Omental fat pad (tissue), 3 donors: ENCODE measurements at regions not wholly inside any gene's neighbourhood (a gene's known extent, or its start where the extent isn't known, plus 50 kb on each side); places are given as distances from the start of the nearest gene placed in this dataset.

Experiments
- ATAC-seq: fragments of 150-250 bp; one replicate; pipeline ENCODE4 v1.9.1; 2016; ENCODE audit warnings: mild to moderate bottlenecking, moderate library complexity; ENCODE audit not compliant: low FRiP score
- DNase-seq: peaks from one replicate; pipeline ENCODE4 v3.0.0-alpha.2; 2019; ENCODE audit warnings: low spot score
- CTCF ChIP-seq, 3 donors: fragments of 450-650 bp; IDR thresholded peaks; one replicate each; pipeline ENCODE4 v1.5.1; 2016 to 2017; ENCODE audit warnings: antibody characterized with exemption in 3 of 3, mild to moderate bottlenecking in 3 of 3, moderate library complexity in 2 of 3

DNA sequence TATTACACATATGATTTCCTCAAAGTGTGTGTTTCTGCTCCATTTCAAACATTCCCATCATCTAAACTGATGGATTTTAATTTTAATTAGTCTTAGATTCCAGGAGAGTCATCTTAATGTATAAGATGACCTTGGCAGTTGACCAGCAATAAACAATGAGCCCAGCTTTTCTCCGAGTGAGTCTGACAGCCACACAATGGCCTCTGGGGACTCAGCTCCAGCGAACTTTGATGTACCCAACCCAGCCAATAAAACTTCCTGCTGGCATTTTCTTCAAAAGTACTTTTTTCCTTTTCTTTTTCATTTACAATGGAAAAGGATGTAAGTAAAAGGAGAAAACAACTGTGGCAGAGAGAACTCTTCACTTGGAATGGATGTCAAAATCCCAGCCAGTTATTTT lies 139.1 kb upstream of the CTBP2 start:
- DNase-seq (no peak), ATAC-seq (no peak)
- TF ChIP-seq CTCF (IDR thresholded peaks at IDR 0.05): no peak

DNA sequence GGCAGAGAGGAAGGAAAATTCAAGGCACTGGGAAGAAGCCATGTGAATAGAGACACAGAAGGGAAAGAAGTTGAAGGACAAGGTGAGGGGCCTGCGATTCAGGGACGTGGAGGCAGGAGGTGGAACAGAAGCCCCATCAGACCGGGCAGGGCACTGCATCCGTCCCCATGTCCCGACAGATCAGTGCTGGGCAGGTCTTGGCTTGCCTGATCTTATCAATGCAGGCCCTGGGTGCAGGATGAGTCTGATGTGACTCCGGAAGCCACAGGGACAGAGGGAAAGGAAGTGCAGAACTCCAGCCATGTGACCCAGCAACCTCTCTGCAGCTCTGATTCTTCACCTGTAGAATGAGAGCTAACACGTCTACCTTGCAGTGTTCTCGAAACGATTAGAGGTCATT lies 136.2 kb upstream of the CTBP2 start:
- TF ChIP-seq CTCF (IDR thresholded peaks at IDR 0.05): no peak
- ATAC-seq (no peak), DNase-seq (no peak)

DNA sequence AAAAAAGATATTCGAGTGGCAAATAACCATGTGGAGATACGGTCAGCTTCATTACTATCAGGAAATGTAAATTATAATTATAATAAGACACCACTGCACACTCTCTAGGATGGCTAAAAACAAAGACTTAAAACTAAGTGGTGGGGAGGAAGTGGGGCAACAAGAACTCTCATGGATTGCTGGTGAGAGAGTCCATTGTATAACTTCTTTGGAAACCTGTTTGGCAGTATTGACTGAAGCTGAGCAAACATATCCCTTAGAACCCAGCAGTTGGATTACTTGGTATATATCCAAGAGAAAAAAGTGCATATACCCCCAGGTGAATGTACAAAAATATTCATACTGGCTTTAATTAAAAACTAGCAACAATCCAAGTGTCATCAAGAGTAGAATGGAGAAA lies 133.7 kb upstream of the CTBP2 start:
- TF ChIP-seq CTCF (IDR thresholded peaks at IDR 0.05): no peak
- DNase-seq (no peak), ATAC-seq (no peak)

- TF ChIP-seq CTCF (IDR thresholded peaks at IDR 0.05): no peak
- ATAC-seq (no peak), DNase-seq (no peak)
Observed at GRCh38 chr10:125291836-125292235, 131.5 kb upstream of the CTBP2 start.

GRCh38 chr10:125289461-125289860 lies 129.1 kb upstream of the CTBP2 start:
- DNase-seq (no peak), ATAC-seq (no peak)
- TF ChIP-seq CTCF (IDR thresholded peaks at IDR 0.05): no peak

- DNase-seq (no peak), ATAC-seq (no peak)
- TF ChIP-seq CTCF (IDR thresholded peaks at IDR 0.05): no peak
Observed at GRCh38 chr10:125284875-125285597, 124.7 kb upstream of the CTBP2 start.

DNA sequence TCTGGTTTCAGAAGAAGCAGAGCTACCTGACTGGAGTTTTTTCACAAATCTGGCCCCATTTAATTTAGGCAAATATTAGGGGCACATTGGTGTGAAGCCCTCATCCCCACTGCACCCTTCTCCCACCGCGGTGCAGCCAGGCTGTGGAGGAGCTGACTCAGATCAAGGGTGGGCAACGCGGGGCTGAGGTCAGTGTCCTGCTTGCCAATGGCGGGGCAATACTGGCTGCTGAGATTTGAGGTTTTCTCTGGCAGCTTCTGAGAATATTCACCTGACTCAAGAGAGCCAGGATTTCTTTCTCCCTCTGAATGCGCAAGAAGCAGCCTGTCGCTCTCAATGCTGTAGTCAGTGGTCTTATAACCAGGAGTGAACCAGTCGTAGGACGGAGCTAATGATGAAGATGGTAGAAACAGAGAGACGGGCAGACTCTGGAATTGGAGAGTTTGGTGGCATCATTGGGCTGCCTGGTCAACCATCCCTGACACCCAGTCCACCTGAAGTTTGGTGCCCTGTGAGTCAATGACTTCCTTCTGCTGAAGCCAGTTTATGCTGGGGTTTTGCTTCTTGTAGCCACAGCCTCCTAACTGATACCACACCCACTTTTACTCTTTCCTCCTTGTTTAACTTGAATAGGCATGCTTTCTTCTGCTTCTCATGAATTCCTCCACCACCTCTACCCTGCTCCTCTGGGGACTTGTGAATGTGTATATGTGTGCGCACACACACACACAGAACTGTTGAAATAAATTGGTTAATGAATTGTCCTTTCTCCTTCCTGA lies 123.7 kb upstream of the CTBP2 start:
- ATAC-seq: no peak
- no peak for DNase-seq
- TF ChIP-seq CTCF (IDR thresholded peaks at IDR 0.05): no peak
